Keratinocyte (primary cell): ENCODE measurements at regions not wholly inside any gene's neighbourhood (a gene's known extent, or its start where the extent isn't known, plus 50 kb on each side); places are given as distances from the start of the nearest gene placed in this dataset.

ENCODE experiments used
- DNase-seq: peaks from one replicate; pipeline ENCODE4 v3.0.0-alpha.2; 2011; ENCODE audit warnings: low read depth, missing footprints, low spot score
- FAIRE-seq: peaks from 2 replicates; lab custom pipeline; 2011; peaks lifted over from hg19 to GRCh38; lab: Jason Lieb, UNC
- H2AFZ ChIP-seq: 2 replicates; pipeline ENCODE4 v1.6.0; 2012; ENCODE audit warnings: low read length, control low read depth, inconsistent platforms; ENCODE audit not compliant: control insufficient read depth
- H3K27ac ChIP-seq: 2 replicates; pipeline ENCODE4 v1.5.1; 2011; ENCODE audit warnings: low read length; ENCODE audit not compliant: control insufficient read depth, insufficient read depth
- H3K27me3 ChIP-seq: 3 replicates; pipeline ENCODE4 v1.6.0; 2011; ENCODE audit warnings: low read length; ENCODE audit not compliant: control insufficient read depth, insufficient read depth; ENCODE audit errors: extremely low read depth
- H3K36me3 ChIP-seq, 2 experiments: 2 replicates in 1 of 2; 3 replicates in 1 of 2; pipeline ENCODE4 v1.5.1; 2011; ENCODE audit warnings: low read length in 2 of 2, mild to moderate bottlenecking in 1 of 2; ENCODE audit not compliant: control insufficient read depth in 2 of 2, insufficient read depth in 2 of 2; ENCODE audit errors: extremely low read depth in 1 of 2
- H3K4me1 ChIP-seq: 3 replicates; pipeline ENCODE4 v1.5.1; 2011; ENCODE audit warnings: low read length; ENCODE audit not compliant: control insufficient read depth, insufficient read depth; ENCODE audit errors: extremely low read depth
- H3K4me2 ChIP-seq: 3 replicates; pipeline ENCODE4 v1.6.0; 2011; ENCODE audit warnings: low read depth, low read length; ENCODE audit not compliant: control insufficient read depth, insufficient read depth; ENCODE audit errors: extremely low read depth
- H3K4me3 ChIP-seq, 3 experiments: fragments of 200-600 bp in 1 of 3; sonication (generic) in 1 of 3; 2 replicates in 2 of 3; 3 replicates in 1 of 3; pipeline ENCODE4 v1.5.1; 2011 to 2016; ENCODE audit warnings: low read length in 3 of 3, mild to moderate bottlenecking in 3 of 3, control low read depth in 2 of 3, inconsistent platforms in 1 of 3, low read depth in 1 of 3, mixed read lengths in 1 of 3, mixed run types in 1 of 3, moderate library complexity in 1 of 3; ENCODE audit not compliant: control insufficient read depth in 2 of 3, insufficient read depth in 2 of 3; ENCODE audit errors: extremely low read depth in 1 of 3
- H3K79me2 ChIP-seq: 2 replicates; pipeline ENCODE4 v1.6.0; 2012; ENCODE audit warnings: low read length; ENCODE audit not compliant: control insufficient read depth, insufficient read depth
- H3K9ac ChIP-seq: 3 replicates; pipeline ENCODE4 v1.6.0; 2011; ENCODE audit warnings: low read length; ENCODE audit not compliant: control insufficient read depth, insufficient read depth; ENCODE audit errors: extremely low read depth
- H3K9me1 ChIP-seq: 3 replicates; pipeline ENCODE4 v1.6.0; 2011; ENCODE audit warnings: low read length; ENCODE audit not compliant: control insufficient read depth, insufficient read depth; ENCODE audit errors: extremely low read depth
- H3K9me3 ChIP-seq: 2 replicates; pipeline ENCODE4 v1.5.1; 2012; ENCODE audit warnings: low read depth, low read length; ENCODE audit not compliant: control insufficient read depth
- H4K20me1 ChIP-seq: 3 replicates; pipeline ENCODE4 v1.6.0; 2011; ENCODE audit warnings: low read length; ENCODE audit not compliant: control insufficient read depth, insufficient read depth; ENCODE audit errors: extremely low read depth
- CTCF ChIP-seq, 3 experiments: IDR thresholded peaks in 1 of 3; conservative IDR thresholded peaks in 1 of 3; optimal IDR thresholded peaks in 1 of 3; 2 replicates in 2 of 3; 3 replicates in 1 of 3; pipeline versions ENCODE3 to v1.5.1; 2011; ENCODE audit warnings: low read length in 3 of 3, mild to moderate bottlenecking in 3 of 3, moderate library complexity in 2 of 3, control low read depth in 1 of 3, inconsistent platforms in 1 of 3; ENCODE audit not compliant: insufficient read depth in 2 of 3; ENCODE audit errors: extremely low read depth in 1 of 3
- EZH2 ChIP-seq: IDR thresholded peaks from one replicate; pipeline ENCODE4 v1.6.1; 2012; ENCODE audit warnings: inconsistent platforms, mild to moderate bottlenecking, low read length, moderate library complexity
- dilution Hi-C: fragments of 300-500 bp; cut with MboI; formaldehyde crosslinking; loops from one replicate; pipeline ENCODE4 v1.7.0; 2020; ENCODE audit warnings: low sequenced_read_pairs; ENCODE audit not compliant: extremely low pct_ligation_motif_present

- no peak for DNase-seq
- Histone ChIP-seq H3K9me3 (peaks cover 3% of the 10 kb centered on the region), H2AFZ (no peak overlapping the region), H3K27me3 (no peaks in the 10 kb centered on the region), H4K20me1 (no peaks in the 10 kb centered on the region), H3K27ac (no peak overlapping the region), H3K79me2 (no peaks in the 10 kb centered on the region), H3K4me3 (no peak overlapping the region), H3K9ac (no peak overlapping the region), H3K36me3 (no peaks in the 10 kb centered on the region), H3K9me1 (no peaks in the 10 kb centered on the region), H3K4me1 (no peaks in the 10 kb centered on the region), H3K4me2 (no peak overlapping the region)
- dilution Hi-C loops = no loop called here
- no peak for TF ChIP-seq CTCF (optimal IDR thresholded peaks at IDR 0.05 in 1 of 3, IDR thresholded peaks at IDR 0.05 in 1 of 3, conservative IDR thresholded peaks at IDR 0.05 in 1 of 3; ENCODE audit: extremely low read depth in 1 of 3, insufficient read depth in 2 of 3, low read length in 3 of 3)
- no peak for TF ChIP-seq EZH2
- no peak for FAIRE-seq
Measured at GRCh38 chr18:76167410-76167809, 327.6 kb downstream of the ZNF516 start.

- H2AFZ ChIP-seq = no peak overlapping the region
- H4K20me1 ChIP-seq = no peaks in the 10 kb centered on the region
- TF ChIP-seq CTCF (optimal IDR thresholded peaks at IDR 0.05 in 1 of 3, IDR thresholded peaks at IDR 0.05 in 1 of 3, conservative IDR thresholded peaks at IDR 0.05 in 1 of 3; ENCODE audit: extremely low read depth in 1 of 3, insufficient read depth in 2 of 3, low read length in 3 of 3) (no peak), EZH2 (no peak)
- H3K27me3 ChIP-seq = no peaks in the 10 kb centered on the region
- DNase-seq (no peak), FAIRE-seq (no peak)
- no peaks in the 10 kb centered on the region for H3K9me3 ChIP-seq
- no peak overlapping the region for H3K27ac ChIP-seq
- dilution Hi-C loops = no loop called here
- H3K36me3 ChIP-seq = no peaks in the 10 kb centered on the region
- no peak overlapping the region for H3K9ac ChIP-seq
- no peaks in the 10 kb centered on the region for H3K4me1 ChIP-seq
- no peaks in the 10 kb centered on the region for H3K79me2 ChIP-seq
- no peak overlapping the region for H3K4me3 ChIP-seq
- H3K9me1 ChIP-seq = no peaks in the 10 kb centered on the region
- H3K4me2 ChIP-seq = no peak overlapping the region
Measured at GRCh38 chr18:76162886-76163285, 332.2 kb downstream of the ZNF516 start.
